Fibroblast of skin of right biceps (primary cell): ENCODE measurements at regions not wholly inside any gene's neighbourhood (a gene's known extent, or its start where the extent isn't known, plus 50 kb on each side); places are given as distances from the start of the nearest gene placed in this dataset.

ENCODE experiments used
- DNase-seq: peaks from one replicate; pipeline ENCODE4 v3.0.0-alpha.2; 2013

- DNase-seq, result no peak
Observed at GRCh38 chr10:111836064-111836463, 347.5 kb downstream of the GPAM start.

GRCh38 chr10:111836571-111836970 is 347.0 kb downstream of the GPAM start:
- DNase-seq, result peak; percentile 52

GRCh38 chr10:111837086-111837485 is 346.5 kb downstream of the GPAM start:
- no peak for DNase-seq

GRCh38 chr10:111837985-111838384 is 345.6 kb downstream of the GPAM start:
- no peak for DNase-seq

GRCh38 chr10:111840546-111840945 is 343.0 kb downstream of the GPAM start:
- DNase-seq, result no peak

- DNase-seq, result no peak
Observed at GRCh38 chr10:111852801-111853200, 330.8 kb downstream of the GPAM start.

DNA sequence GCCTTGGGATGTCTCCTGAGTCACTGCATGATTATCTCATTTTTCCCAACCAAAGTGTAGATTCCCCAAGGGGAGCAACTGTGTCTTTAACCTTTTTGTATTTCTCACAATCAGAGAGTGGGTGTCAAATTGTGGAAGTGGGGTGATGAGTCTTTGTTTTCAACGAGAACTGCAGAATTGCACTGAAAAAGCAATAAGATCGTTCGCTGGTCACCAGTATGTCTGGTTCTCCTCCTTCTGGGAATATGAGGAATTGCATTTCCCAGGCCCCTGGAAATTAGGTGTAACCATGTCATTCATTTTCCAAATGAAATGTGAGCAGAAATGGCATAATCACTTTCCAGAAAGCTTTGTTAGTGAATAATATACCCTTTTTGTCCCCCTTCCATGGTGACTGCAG is 326.9 kb downstream of the GPAM start:
- DNase-seq, result peak; percentile 33

GRCh38 chr10:111865550-111865949 is 318.0 kb downstream of the GPAM start:
- no peak for DNase-seq

GRCh38 chr10:111871458-111871857 is 312.1 kb downstream of the GPAM start:
- no peak for DNase-seq

DNA sequence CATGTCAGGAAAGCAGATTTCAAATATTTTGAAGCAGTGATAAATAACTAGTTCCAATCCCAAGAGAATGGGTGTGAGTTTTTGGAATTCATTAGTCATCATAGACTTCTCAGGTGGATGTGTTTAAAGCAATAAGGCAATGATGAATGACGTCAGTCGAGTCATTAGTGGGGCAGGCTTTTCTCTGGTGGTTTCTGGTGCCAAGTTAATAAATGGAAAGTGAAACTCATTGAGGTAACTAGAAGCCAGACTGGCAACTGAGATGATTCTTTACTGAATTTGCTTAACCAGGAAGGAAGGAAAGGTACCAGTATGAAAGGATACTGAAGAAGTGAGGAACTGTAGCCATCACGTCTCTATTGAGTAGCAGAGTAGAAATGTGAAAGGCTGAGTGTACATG is 311.0 kb downstream of the GPAM start:
- DNase-seq, result peak; percentile 45

GRCh38 chr10:111873041-111873440 is 310.5 kb downstream of the GPAM start:
- DNase-seq, result no peak

DNA sequence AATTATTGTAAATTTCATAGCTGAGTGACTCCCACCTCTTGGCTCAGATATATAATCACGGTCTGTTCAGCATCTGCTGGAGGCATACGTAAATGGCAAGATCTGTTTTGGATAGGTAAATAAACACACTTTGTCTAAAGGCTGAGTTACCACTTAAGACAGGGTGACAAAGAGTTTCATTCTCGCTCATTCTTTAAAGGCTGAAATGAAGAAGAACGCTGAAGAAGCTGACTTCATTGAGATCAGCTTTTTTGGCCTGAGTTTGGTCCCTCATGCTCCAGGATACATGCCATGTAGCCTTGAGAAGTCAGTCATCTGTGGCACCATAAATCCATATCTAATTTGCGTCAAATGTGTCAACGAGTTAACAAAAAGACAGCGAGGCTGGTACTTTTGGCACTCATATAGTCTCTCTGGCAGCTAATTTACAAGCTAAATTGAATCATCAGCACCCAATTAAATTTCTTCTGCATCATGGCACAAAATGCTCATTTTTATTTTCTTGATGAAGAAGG is 309.9 kb downstream of the GPAM start:
- DNase-seq, result no peak

GRCh38 chr10:111874576-111874975 is 309.0 kb downstream of the GPAM start:
- peak; percentile 90 for DNase-seq

GRCh38 chr10:111875725-111876124 is 307.8 kb downstream of the GPAM start:
- peak; percentile 91 for DNase-seq

DNA sequence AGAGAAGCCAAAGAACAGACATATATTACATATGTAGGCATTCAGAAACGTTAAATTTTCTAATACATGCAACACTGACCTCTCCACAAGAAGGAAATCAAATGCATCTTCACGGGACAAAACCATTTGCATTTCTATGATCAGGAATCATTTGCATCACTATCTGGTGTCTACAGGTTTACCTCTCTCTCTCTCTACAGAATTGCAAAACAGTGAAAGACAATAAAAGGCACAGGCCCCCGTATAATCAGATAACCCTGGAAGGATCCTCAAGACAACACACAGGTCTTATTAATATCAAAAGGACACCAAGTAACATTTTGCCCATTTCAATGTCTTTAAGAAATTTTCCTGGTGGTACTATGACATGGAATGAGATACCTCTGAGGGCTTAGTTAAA is 306.3 kb downstream of the GPAM start:
- DNase-seq, result no peak

GRCh38 chr10:111879969-111880368 is 303.6 kb downstream of the GPAM start:
- peak; percentile 68 for DNase-seq

- DNase-seq, result peak; percentile 52
Observed at GRCh38 chr10:111885046-111885445, 298.5 kb downstream of the GPAM start.

- DNase-seq, result no peak
Observed at GRCh38 chr10:111885919-111886318, 297.6 kb downstream of the GPAM start.

DNA sequence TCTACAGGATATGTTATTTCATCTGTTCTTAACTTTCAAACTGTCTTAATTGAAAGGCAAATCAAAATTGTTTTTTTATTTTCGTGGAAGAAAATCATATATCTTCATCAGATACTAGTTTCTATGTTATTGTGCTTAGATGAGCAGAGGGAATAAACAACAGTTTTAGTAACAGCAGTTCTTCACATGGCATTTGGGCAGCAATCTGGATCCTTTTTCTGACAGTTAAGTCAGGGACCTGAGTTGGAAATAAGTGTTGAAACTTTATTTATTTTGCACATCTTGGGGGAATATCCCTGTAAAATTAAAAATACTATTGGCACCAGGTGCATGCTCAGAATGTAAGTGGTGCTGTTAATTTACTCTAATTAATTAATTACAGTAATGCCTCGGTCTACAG is 296.3 kb downstream of the GPAM start:
- DNase-seq, result no peak

GRCh38 chr10:111890046-111890445 is 293.5 kb downstream of the GPAM start:
- no peak for DNase-seq

GRCh38 chr10:111916011-111916410 is 267.6 kb downstream of the GPAM start:
- DNase-seq, result no peak

DNA sequence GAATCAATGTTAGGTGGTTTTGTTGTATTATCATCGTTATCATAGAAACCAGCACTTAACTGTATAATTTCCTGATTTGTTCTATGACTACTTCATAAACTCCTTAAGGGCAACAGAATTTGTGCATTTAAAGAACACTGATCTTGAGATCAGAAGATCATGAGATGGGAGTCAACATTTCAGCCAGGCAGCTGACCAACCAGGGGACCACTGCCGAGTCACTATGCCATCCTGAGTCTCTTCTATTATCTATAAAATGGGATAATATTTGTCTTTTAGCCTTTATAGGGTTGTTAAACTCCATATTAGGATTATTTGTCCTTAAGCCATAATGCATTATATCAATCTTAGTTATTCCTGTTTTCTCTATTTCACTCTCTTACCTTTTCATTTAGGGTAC is 261.7 kb downstream of the GPAM start:
- DNase-seq, result no peak

DNA sequence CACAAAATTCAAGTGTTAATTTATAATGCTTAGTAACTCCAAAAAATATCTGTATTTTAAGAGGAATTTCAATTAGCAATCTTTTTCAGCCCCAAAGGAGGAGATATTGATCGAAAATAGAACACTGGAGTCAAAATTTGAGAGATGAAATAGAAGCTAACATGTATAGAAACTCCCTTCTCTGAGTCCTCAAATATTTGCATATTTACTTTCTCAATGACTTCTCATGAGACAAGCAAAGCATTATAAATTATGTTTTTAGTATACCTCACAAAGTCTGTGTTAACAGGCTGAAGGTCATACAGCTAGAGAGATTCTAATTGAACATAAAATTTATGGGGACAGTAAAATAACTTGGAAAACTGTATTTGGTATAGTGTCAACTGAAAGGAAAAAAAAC is 260.5 kb downstream of the GPAM start:
- DNase-seq, result no peak

DNA sequence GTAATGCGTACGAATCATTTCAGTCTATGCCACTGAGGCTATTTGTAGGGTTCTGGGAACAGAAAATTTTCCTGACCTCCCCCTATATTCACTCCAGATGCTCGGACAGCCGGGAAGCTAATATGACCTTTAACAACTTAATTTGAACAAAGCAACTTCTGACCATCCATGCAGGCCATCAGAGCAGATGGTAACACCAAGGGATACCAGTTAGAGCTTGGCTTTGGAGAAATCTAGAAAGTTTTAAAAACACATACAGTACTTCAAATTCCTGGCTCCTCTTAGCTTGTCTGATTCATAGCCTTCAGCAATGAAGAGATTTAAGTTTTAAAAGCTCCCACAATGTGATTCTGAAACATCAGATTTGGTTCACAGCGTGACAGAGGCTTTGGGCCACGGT is 257.3 kb downstream of the GPAM start:
- DNase-seq, result no peak

GRCh38 chr10:111933937-111934336 is 249.6 kb downstream of the GPAM start:
- no peak for DNase-seq

GRCh38 chr10:111934931-111935330 is 248.6 kb downstream of the GPAM start:
- no peak for DNase-seq
